ENCODE measurements at regions not wholly inside any gene's neighbourhood (a gene's known extent, or its start where the extent isn't known, plus 50 kb on each side); places are given as distances from the start of the nearest gene placed in this dataset.

DNA sequence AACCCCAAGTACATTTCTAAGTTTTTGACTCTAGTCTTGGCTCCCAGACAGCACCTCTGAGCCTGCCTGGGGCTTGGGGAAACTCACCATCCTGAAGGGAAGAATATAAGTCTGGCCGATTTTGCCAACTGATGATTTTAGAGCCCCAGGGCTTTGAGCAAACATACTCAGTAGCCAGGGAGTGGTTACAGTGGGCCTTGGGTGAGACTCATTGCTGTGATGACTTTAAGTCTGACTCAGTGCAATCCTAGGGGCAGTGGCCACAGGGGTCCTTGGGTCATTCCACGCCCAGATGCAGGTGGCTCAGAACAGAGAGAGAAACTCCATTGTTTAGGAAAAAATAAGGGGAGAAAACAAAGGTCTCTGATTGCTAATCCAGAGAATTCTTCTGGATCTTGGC, 312.0 kb upstream of the EDIL3 start:
- TF ChIP-seq, protein P1, sequence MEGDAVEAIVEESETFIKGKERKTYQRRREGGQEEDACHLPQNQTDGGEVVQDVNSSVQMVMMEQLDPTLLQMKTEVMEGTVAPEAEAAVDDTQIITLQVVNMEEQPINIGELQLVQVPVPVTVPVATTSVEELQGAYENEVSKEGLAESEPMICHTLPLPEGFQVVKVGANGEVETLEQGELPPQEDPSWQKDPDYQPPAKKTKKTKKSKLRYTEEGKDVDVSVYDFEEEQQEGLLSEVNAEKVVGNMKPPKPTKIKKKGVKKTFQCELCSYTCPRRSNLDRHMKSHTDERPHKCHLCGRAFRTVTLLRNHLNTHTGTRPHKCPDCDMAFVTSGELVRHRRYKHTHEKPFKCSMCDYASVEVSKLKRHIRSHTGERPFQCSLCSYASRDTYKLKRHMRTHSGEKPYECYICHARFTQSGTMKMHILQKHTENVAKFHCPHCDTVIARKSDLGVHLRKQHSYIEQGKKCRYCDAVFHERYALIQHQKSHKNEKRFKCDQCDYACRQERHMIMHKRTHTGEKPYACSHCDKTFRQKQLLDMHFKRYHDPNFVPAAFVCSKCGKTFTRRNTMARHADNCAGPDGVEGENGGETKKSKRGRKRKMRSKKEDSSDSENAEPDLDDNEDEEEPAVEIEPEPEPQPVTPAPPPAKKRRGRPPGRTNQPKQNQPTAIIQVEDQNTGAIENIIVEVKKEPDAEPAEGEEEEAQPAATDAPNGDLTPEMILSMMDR (IDR thresholded peaks at IDR 0.05; ENCODE audit: low read depth, low read length), result no peak
- TF ChIP-seq MYC (IDR thresholded peaks at IDR 0.05; ENCODE audit: low read depth, low read length), result no peak
- no peak for TF ChIP-seq POLR2A (IDR thresholded peaks at IDR 0.05; ENCODE audit: extremely low read depth, insufficient read length)
- H3K4me3 ChIP-seq (ENCODE audit: low read depth, low read length), result no peak overlapping the region
- DNase-seq (ENCODE audit: low read depth), result no peak

DNA sequence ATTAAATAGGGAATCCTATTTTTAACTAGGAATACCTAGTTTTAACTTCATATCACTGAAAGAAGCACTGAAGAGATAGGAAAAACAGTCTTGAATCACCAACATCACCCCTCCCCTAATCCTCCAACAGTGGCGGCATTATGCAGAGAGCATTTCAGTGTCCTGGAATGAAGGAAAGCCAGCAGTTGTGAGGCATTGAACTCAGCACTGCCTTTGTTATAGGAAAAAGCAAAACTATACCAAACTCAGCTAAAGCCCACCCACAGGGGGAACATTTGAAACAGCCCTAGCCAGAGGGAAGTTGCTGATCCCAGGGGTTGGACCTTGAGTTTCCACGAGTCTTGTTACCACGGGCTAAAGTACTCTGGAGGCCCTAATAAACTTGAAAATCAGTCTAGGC, 310.6 kb upstream of the EDIL3 start:
- TF ChIP-seq, protein P2, sequence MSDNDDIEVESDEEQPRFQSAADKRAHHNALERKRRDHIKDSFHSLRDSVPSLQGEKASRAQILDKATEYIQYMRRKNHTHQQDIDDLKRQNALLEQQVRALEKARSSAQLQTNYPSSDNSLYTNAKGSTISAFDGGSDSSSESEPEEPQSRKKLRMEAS (IDR thresholded peaks at IDR 0.05; ENCODE audit: low read depth, low read length), result no peak
- TF ChIP-seq, protein P1 (IDR thresholded peaks at IDR 0.05; ENCODE audit: low read depth, low read length), result no peak
- TF ChIP-seq POLR2A (IDR thresholded peaks at IDR 0.05; ENCODE audit: extremely low read depth, insufficient read length), result no peak
- TF ChIP-seq MYC (IDR thresholded peaks at IDR 0.05; ENCODE audit: low read depth, low read length), result no peak
- no peak for DNase-seq (ENCODE audit: low read depth)
- no peak overlapping the region for H3K4me3 ChIP-seq (ENCODE audit: low read depth, low read length)

DNA sequence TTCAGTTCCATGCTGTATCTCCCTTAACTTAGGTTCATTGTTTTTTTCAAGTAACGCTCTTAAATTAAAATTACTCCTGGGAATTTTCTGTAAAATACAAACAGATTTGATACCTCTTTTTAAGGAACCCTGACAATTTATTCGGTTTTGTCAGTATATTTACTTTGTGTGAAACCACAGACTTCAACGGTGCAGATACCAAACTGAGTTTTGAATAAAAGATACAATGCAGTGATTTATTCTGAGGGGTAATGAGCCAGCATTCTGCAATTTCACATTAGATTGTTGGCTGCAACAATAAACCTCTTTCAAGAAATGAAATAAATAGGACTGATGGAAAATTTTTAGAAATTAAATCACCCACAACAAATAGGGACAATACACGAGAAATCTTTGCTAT, 308.6 kb upstream of the EDIL3 start:
- no peak overlapping the region for H3K4me3 ChIP-seq (ENCODE audit: low read depth, low read length)
- TF ChIP-seq, protein P1 (IDR thresholded peaks at IDR 0.05; ENCODE audit: low read depth, low read length), result no peak
- TF ChIP-seq MYC (IDR thresholded peaks at IDR 0.05; ENCODE audit: low read depth, low read length) (no peak), POLR2A (IDR thresholded peaks at IDR 0.05; ENCODE audit: extremely low read depth, insufficient read length) (no peak)
- no peak for DNase-seq (ENCODE audit: low read depth)

DNA sequence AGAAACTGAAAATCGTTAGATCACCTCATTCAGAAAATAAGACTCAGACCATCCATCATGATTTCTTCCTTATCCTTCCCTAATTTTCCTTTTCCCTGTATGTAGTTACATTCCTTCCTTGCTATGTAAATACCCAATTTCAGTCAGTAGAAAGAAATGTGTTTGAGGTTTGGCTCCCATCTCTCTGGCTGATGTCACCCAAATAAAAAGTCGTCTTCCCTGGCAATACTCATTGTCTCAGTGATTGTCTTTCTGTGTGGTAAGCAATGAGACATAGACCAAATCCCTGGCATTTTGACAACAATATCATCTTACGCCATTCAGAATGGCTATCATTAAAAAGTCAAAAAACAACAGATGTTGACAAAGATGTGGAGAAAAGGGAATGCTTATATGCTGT, 303.9 kb upstream of the EDIL3 start:
- DNase-seq (ENCODE audit: low read depth), result no peak
- no peak overlapping the region for H3K4me3 ChIP-seq (ENCODE audit: low read depth, low read length)
- TF ChIP-seq, protein P2 (IDR thresholded peaks at IDR 0.05; ENCODE audit: low read depth, low read length), result no peak
- TF ChIP-seq POLR2A (IDR thresholded peaks at IDR 0.05; ENCODE audit: extremely low read depth, insufficient read length), result no peak
- no peak for TF ChIP-seq MYC (IDR thresholded peaks at IDR 0.05; ENCODE audit: low read depth, low read length)
- TF ChIP-seq, protein P1 (IDR thresholded peaks at IDR 0.05; ENCODE audit: low read depth, low read length), result no peak

DNA sequence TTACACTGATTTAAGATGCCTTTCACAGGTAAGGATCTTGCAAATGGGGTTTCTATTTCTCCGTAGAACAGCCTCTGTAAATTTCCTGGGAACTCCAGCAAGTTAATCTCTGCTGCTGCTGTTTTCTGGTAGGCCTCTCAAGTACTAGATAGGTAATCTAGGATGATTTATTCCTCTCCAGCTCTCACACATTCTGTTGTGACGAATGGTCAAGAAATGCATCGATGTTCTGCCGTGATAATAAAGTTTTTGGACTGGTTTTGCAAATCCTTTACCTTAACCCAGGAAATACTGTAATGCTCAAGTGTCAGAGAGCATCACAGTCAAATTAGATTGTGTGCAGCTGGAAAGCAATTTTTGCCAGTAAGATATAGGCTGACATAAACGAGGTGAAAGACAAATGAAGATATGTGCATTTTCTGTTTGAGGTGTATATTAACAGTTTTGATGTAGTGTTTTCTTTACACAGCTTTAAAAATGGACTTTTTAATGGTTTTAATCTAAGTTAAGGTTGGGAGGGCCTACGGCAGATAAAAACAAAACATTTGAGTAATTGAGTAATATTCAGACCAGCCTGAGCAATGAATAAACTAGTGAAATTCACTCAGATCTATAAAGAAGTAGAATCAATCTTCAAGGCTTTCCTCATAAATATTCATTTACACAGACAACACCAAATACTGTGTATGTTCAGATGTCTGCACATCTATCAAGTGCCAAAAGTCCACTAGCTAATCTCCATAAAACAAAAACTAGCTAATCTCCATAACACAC, 300.6 kb upstream of the EDIL3 start:
- no peak overlapping the region for H3K4me3 ChIP-seq (ENCODE audit: low read depth, low read length)
- TF ChIP-seq, protein P2 (IDR thresholded peaks at IDR 0.05; ENCODE audit: low read depth, low read length), result no peak
- TF ChIP-seq, protein P1 (IDR thresholded peaks at IDR 0.05; ENCODE audit: low read depth, low read length), result no peak
- TF ChIP-seq MYC (IDR thresholded peaks at IDR 0.05; ENCODE audit: low read depth, low read length) (no peak), POLR2A (IDR thresholded peaks at IDR 0.05; ENCODE audit: extremely low read depth, insufficient read length) (no peak)

DNA sequence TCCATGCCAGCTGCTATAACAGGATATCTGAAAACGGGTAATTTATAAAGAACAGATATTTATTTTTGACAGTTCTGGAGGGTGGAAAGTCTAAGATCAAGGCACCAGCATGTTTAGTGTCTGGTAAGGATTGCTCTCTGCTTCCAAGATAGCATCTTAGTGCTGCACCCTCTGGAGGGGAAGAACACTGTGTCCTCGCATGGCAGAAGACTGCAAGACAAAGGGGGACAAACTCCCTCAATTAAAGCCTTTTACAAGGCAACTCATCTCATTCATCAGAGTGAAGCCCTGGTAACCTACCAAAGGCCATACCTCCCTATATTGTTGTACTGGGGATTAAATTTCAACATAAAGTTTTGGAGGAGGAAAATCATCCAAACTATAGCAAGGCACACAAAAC, 298.9 kb upstream of the EDIL3 start:
- TF ChIP-seq, protein P2 (IDR thresholded peaks at IDR 0.05; ENCODE audit: low read depth, low read length), result no peak
- TF ChIP-seq MYC (IDR thresholded peaks at IDR 0.05; ENCODE audit: low read depth, low read length), result no peak
- TF ChIP-seq, protein P1 (IDR thresholded peaks at IDR 0.05; ENCODE audit: low read depth, low read length), result no peak
- no peak for TF ChIP-seq POLR2A (IDR thresholded peaks at IDR 0.05; ENCODE audit: extremely low read depth, insufficient read length)
- no peak overlapping the region for H3K4me3 ChIP-seq (ENCODE audit: low read depth, low read length)
- DNase-seq (ENCODE audit: low read depth), result no peak

More for the DNA sequence above, 300.6 kb upstream of the EDIL3 start:
- DNase-seq (ENCODE audit: low read depth), result no peak
